ENCODE measurements at regions not wholly inside any gene's neighbourhood (a gene's known extent, or its start where the extent isn't known, plus 50 kb on each side); places are given as distances from the start of the nearest gene placed in this dataset.

DNA sequence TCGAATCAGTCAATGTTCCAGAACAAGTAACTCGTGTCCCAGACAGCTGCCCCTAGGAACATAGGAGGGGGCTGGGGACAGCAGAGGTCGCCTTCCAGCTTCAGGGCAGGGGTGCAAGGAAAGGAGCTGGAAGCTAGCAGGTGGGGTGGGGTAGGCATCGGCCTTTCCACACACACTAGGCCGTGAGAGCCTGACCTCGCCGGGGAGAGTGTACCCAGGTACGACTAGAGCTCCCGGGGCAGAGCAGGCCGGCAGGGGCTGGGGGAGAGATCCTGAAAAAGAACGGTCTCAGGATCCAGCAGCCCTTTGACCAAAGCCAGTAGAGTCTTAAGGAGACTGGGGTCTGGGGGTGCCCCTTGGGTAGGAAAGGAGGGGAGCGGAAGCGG, 1127.5 kb downstream of the BRD1 start:
- Histone ChIP-seq H3K27me3 (no peaks in the 10 kb centered on the region), H3K9ac (peak overlapping the region in 8 of 11 experiments; percentile 59 to 78 (median 76); a peak in 11 of 22 replicates), H3K36me3 (no peaks in the 10 kb centered on the region), H3K9me3 (replicated peaks in 1 of 11) (no peaks in the 10 kb centered on the region), H3K4me1 (peaks cover 35 to 61% (median 54%) of the 10 kb centered on the region in 10 experiments), H3K27ac (peak overlapping the region in 8 of 11 experiments; percentile 82 to 92 (median 90); a peak in 15 of 22 replicates), H3K4me3 (no peak overlapping the region), H3K4me2 (peak overlapping the region in 10 of 11 experiments; percentile 73 to 87 (median 80); a peak in 18 of 22 replicates), H4K20me1 (peaks cover 0 to 66% (median 0%) of the 10 kb centered on the region in 11 experiments; a peak in 3 of 22 replicates)
- TF ChIP-seq Cebpa-rat (IDR thresholded peaks at IDR 0.05), result no peak

DNA sequence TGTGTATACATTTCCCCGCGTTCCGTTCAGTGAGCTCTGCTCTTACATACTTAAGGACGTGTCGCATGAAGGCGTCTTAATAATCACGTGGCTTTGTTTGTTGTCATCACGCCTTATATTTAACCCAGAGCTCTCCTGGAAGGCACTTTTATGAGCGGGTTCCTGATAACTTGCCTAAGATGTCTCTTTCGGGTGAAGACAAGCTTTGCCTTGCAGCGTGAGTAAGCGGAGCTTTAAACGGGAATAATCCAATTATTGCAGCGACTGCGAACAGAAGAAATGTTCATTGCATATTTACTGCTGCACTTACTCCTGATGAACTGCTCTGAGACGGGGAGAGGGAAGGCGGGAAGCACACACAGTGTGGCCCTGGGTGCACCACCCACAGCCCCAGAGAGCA, 1128.2 kb downstream of the BRD1 start:
- peak overlapping the region in 2 of 11 experiments; percentile 90 to 92; a peak in 1 of 22 replicates for H3K27ac ChIP-seq
- no peaks in the 10 kb centered on the region for H3K27me3 ChIP-seq

DNA sequence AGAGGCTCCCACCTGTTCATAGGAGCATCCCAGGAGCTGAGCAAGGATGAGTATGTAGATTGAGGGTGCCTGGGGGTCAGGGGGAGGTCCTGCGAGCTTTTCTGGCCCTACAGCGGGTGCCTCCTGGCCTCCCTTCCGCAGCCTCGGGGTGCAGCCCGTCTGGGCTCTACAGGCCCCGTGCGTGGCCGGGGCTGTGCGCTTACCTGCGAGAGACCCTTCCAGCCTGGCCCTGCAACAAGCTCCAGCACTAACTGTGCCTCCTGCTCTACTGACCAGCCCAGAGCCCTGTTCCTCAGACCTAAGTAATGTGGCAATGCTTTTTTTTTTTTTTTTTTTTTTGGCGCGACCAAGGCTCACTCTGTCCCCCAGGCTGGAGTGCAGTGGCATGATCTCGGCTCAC, 1129.1 kb downstream of the BRD1 start:
- TF ChIP-seq Cebpa-rat (IDR thresholded peaks at IDR 0.05), result no peak
- H3K9me3 ChIP-seq (replicated peaks in 1 of 11), result no peaks in the 10 kb centered on the region

More for the DNA sequence above, 1128.2 kb downstream of the BRD1 start:
- H3K9me3 ChIP-seq (replicated peaks in 1 of 11), result no peaks in the 10 kb centered on the region
- H3K4me3 ChIP-seq, result no peak overlapping the region
- H3K4me2 ChIP-seq, result peak overlapping the region in 7 of 11 experiments; percentile 73 to 87 (median 82); a peak in 10 of 22 replicates
- peaks cover 0 to 60% (median 0%) of the 10 kb centered on the region in 11 experiments; a peak in 3 of 22 replicates for H4K20me1 ChIP-seq
- no peaks in the 10 kb centered on the region for H3K36me3 ChIP-seq
- peaks cover 35 to 54% (median 50%) of the 10 kb centered on the region in 10 experiments for H3K4me1 ChIP-seq
- H3K9ac ChIP-seq, result 0 out of 22 replicates have a peak overlapping the region, but pooled peaks of 1 of the 11 experiments have one; percentile 78
- no peak for TF ChIP-seq Cebpa-rat (IDR thresholded peaks at IDR 0.05)

DNA sequence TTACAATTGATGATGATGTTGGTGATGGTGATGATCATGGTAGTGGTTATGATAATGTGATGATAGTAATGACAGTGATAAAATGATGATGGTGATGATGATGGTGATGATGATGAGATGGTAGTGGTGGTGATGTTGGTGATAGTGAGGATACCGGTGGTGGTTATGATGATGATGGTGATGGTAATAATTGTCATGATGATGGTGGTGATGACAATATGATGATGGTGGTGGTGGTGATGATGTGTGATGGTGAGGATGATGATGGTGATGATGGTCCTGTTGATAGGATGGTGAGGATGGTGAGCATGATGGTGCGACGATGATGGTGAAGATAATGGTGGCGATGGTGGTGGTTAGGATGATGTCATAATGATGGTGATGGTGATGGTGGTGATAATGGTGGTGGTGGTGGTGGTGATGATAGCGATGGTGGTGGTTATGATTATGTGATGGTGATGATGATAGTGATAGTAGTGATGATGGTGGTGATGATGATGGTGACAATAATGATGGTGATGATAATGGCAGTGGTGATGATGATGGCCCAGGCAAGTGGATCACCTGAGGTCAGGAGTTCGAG, 1129.9 kb downstream of the BRD1 start:
- Histone ChIP-seq H3K9ac (no peak overlapping the region), H3K4me3 (no peak overlapping the region), H4K20me1 (peaks cover 0 to 58% (median 0%) of the 10 kb centered on the region in 11 experiments; a peak in 3 of 22 replicates), H3K27ac (no peak overlapping the region), H3K27me3 (no peaks in the 10 kb centered on the region), H3K4me1 (peaks cover 21 to 51% (median 40%) of the 10 kb centered on the region in 10 experiments), H3K4me2 (no peak overlapping the region), H3K36me3 (no peaks in the 10 kb centered on the region), H3K9me3 (replicated peaks in 1 of 11) (no peaks in the 10 kb centered on the region)
- TF ChIP-seq Cebpa-rat (IDR thresholded peaks at IDR 0.05), result no peak

More for the DNA sequence above, 1129.1 kb downstream of the BRD1 start:
- Histone ChIP-seq H4K20me1 (peaks cover 0 to 56% (median 0%) of the 10 kb centered on the region in 11 experiments; a peak in 3 of 22 replicates), H3K9ac (no peak overlapping the region), H3K4me3 (no peak overlapping the region), H3K27me3 (no peaks in the 10 kb centered on the region), H3K4me2 (no peak overlapping the region), H3K27ac (no peak overlapping the region), H3K4me1 (peaks cover 30 to 52% (median 45%) of the 10 kb centered on the region in 10 experiments), H3K36me3 (no peaks in the 10 kb centered on the region)

DNA sequence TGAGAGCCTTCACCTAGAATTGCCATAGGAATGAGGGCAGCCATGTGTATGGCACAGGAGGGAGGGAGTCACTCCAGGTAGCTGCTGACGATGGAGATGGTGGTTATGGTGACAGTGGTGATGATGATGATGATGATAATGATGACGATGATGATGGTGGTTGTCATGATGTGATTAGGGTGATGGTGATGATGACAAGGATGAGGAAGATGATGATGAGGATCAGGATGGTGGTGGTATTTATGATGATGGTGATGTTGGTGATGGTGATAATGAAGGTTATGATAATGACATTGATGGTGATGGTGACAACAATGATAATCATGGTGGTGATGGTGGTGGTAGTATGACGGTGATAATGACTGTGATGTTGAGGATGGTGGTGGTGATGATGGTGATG, 1130.5 kb downstream of the BRD1 start:
- peaks cover 16 to 47% (median 34%) of the 10 kb centered on the region in 10 experiments for H3K4me1 ChIP-seq
- H3K9me3 ChIP-seq (replicated peaks in 1 of 11), result no peaks in the 10 kb centered on the region
- H3K27ac ChIP-seq, result no peak overlapping the region
- H3K27me3 ChIP-seq, result no peaks in the 10 kb centered on the region
- no peak overlapping the region for H3K9ac ChIP-seq
- peaks cover 0 to 58% (median 0%) of the 10 kb centered on the region in 11 experiments; a peak in 3 of 22 replicates for H4K20me1 ChIP-seq
- H3K36me3 ChIP-seq, result no peaks in the 10 kb centered on the region
- no peak overlapping the region for H3K4me2 ChIP-seq
- H3K4me3 ChIP-seq, result no peak overlapping the region
- TF ChIP-seq Cebpa-rat (IDR thresholded peaks at IDR 0.05), result no peak

DNA sequence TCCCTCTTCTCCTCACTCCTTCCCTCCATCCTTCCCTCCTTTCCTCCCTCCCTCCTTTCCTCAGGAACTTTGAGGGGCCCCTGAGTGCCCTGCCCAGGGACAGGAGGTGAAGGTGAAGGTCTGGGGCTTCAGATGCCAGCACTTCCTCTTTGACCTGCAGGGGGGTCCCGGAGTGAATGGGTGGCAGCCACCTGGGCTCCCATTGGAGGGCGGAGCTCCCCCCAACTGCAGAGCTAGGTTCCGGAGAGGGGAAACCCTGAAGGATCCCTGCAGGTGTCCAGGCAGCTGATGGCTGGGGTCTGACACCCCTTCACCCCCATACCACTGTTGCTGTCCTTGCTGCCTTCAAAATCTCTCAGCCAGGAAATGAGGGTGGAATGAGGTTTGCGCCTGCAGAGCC, 1131.3 kb downstream of the BRD1 start:
- Histone ChIP-seq H3K4me3 (no peak overlapping the region), H3K36me3 (no peaks in the 10 kb centered on the region), H3K27me3 (no peaks in the 10 kb centered on the region), H3K9ac (no peak overlapping the region), H3K4me1 (peaks cover 7 to 43% (median 26%) of the 10 kb centered on the region in 10 experiments), H3K9me3 (replicated peaks in 1 of 11) (no peaks in the 10 kb centered on the region), H3K4me2 (no peak overlapping the region), H3K27ac (no peak overlapping the region), H4K20me1 (peaks cover 0 to 58% (median 0%) of the 10 kb centered on the region in 11 experiments; a peak in 4 of 22 replicates)
- TF ChIP-seq Cebpa-rat (IDR thresholded peaks at IDR 0.05), result no peak

DNA sequence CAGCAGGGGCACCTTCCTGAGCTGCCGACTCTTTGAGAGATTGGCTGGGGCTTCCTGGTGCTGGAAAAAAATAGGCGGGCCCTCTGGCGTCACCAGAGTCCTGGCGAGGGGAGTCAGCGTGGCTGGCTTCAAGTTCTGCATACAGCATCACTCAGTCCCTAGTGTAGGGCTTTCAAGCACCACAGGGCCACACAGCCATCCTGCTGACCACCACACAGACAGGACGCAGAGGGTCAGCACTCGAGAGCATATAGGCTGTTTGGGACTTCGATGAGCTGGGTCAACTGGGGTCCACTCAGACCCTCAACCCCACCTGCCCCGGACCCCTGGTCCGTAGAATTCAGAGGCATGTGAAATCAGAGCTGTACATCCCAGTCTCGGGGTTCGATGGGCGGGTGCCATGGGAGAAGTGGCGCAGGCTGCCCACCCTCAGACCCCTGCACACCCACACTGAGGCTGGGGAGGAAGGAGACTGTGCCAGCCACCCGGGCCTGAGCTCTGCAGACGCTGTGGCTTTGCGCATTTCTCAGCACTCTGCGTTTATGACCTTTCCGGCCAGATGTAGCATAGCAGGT, 1131.9 kb downstream of the BRD1 start:
- no peak overlapping the region for H3K4me3 ChIP-seq
- TF ChIP-seq Cebpa-rat (IDR thresholded peaks at IDR 0.05), result no peak
- no peaks in the 10 kb centered on the region for H3K36me3 ChIP-seq
- H3K9me3 ChIP-seq (replicated peaks in 1 of 11), result no peaks in the 10 kb centered on the region
- no peak overlapping the region for H3K27ac ChIP-seq
- peaks cover 2 to 38% (median 20%) of the 10 kb centered on the region in 10 experiments for H3K4me1 ChIP-seq
- no peaks in the 10 kb centered on the region for H3K27me3 ChIP-seq
- H3K9ac ChIP-seq, result no peak overlapping the region
- no peak overlapping the region for H3K4me2 ChIP-seq
- peaks cover 0 to 58% (median 0%) of the 10 kb centered on the region in 11 experiments; a peak in 4 of 22 replicates for H4K20me1 ChIP-seq

DNA sequence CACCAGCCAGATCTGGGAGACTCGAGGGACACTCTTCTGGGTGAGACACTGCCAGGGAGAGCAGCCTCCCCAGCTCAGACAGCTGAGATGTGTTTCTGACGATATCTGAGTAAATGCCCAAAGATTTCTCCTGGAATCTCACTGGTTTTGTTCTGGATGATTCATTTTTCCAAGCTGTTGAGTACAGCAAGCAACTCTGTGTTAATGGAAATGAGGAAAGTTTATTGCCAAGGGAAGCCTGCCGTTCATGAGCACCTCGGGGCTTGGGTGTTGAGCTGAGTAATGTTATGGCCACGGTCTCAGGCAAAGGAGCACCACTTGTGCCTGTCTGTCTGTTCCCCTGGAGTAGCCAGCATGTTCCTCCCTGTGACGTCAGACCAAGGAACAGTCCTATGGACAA, 1132.4 kb downstream of the BRD1 start:
- no peaks in the 10 kb centered on the region for H3K36me3 ChIP-seq
- no peaks in the 10 kb centered on the region for H3K9me3 ChIP-seq (replicated peaks in 1 of 11)
- peaks cover 0 to 33% (median 15%) of the 10 kb centered on the region in 10 experiments; a peak in 18 of 20 replicates for H3K4me1 ChIP-seq
- H3K9ac ChIP-seq, result no peak overlapping the region
- no peaks in the 10 kb centered on the region for H3K27me3 ChIP-seq
- no peak overlapping the region for H3K4me3 ChIP-seq
- H3K27ac ChIP-seq, result no peak overlapping the region
- no peak overlapping the region for H3K4me2 ChIP-seq
- TF ChIP-seq Cebpa-rat (IDR thresholded peaks at IDR 0.05), result no peak
- peaks cover 0 to 58% (median 0%) of the 10 kb centered on the region in 11 experiments; a peak in 4 of 22 replicates for H4K20me1 ChIP-seq

DNA sequence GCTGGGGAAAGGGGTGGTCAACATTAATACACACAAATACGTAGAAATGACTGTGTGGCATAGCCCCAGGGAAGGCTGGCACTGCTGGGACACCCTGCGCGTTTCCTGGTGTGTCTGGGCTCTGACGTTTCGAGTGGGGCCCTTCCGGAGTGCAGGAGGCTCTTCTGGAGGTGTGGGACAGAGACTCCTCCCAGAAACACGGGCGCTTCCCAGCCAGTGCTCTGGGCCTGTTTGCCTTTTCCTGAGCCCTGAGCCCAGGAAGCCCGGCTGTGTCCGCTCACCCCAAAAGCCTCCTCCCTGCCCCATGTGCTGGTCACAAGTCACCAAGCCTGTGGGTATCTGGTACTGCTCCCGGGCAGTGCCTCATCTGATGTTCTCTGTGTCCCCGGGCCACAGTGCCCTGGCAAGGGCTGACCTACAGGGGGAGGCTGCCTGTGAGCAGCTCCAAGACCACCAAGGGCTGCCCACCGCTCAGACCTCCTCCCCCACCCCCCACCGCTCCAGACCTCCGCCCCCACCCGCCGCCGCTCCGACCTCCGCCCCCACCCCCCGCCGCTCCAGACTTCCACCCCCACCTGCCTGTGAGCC, 1133.3 kb downstream of the BRD1 start:
- Histone ChIP-seq H3K9ac (no peak overlapping the region), H3K4me1 (peaks cover 0 to 24% (median 8%) of the 10 kb centered on the region in 10 experiments; a peak in 11 of 20 replicates), H3K4me3 (no peak overlapping the region), H3K9me3 (replicated peaks in 1 of 11) (no peaks in the 10 kb centered on the region), H3K27me3 (no peaks in the 10 kb centered on the region), H3K36me3 (no peaks in the 10 kb centered on the region), H3K27ac (no peak overlapping the region), H3K4me2 (no peak overlapping the region), H4K20me1 (peaks cover 0 to 53% (median 0%) of the 10 kb centered on the region in 11 experiments; a peak in 3 of 22 replicates)
- TF ChIP-seq Cebpa-rat (IDR thresholded peaks at IDR 0.05), result no peak
